GM12864 (cell line): ENCODE measurements at regions not wholly inside any gene's neighbourhood (a gene's known extent, or its start where the extent isn't known, plus 50 kb on each side); places are given as distances from the start of the nearest gene placed in this dataset.

Experiments
- DNase-seq: peaks from one replicate; pipeline ENCODE4 v3.0.0-alpha.2; 2011; ENCODE audit warnings: low read depth
- H3K4me3 ChIP-seq: 2 replicates; pipeline ENCODE4 v1.5.1; 2011; ENCODE audit warnings: mild to moderate bottlenecking, low read depth, low read length, control low read depth
- TF ChIP-seq, protein P1 (sequence below): IDR thresholded peaks from 2 replicates; pipeline ENCODE4 v1.5.1; 2011; ENCODE audit warnings: low read depth, mild to moderate bottlenecking, moderate library complexity, low read length, control low read depth, inconsistent platforms; ENCODE audit errors: missing control alignments

DNA sequence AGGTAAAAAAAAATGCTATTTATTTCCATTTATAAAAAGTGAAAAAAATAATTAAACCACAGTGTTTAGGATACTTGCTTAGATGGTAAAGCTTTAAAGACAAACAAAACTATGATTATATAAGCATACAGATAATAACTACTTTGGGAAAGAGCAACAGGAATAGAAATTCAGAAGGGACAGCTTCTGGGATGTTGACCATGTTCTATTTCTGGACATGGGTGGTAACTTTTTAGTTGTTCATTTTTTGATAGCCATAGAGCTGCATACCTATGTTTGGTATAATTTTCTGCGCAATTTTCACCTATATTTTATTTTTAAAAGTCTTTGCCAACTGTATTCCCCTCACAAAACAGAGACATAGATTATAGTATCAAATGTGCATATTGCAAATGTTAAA is 572.0 kb upstream of the NR2F2 start:
- TF ChIP-seq, protein P1, sequence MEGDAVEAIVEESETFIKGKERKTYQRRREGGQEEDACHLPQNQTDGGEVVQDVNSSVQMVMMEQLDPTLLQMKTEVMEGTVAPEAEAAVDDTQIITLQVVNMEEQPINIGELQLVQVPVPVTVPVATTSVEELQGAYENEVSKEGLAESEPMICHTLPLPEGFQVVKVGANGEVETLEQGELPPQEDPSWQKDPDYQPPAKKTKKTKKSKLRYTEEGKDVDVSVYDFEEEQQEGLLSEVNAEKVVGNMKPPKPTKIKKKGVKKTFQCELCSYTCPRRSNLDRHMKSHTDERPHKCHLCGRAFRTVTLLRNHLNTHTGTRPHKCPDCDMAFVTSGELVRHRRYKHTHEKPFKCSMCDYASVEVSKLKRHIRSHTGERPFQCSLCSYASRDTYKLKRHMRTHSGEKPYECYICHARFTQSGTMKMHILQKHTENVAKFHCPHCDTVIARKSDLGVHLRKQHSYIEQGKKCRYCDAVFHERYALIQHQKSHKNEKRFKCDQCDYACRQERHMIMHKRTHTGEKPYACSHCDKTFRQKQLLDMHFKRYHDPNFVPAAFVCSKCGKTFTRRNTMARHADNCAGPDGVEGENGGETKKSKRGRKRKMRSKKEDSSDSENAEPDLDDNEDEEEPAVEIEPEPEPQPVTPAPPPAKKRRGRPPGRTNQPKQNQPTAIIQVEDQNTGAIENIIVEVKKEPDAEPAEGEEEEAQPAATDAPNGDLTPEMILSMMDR, result no peak
- DNase-seq, result no peak

DNA sequence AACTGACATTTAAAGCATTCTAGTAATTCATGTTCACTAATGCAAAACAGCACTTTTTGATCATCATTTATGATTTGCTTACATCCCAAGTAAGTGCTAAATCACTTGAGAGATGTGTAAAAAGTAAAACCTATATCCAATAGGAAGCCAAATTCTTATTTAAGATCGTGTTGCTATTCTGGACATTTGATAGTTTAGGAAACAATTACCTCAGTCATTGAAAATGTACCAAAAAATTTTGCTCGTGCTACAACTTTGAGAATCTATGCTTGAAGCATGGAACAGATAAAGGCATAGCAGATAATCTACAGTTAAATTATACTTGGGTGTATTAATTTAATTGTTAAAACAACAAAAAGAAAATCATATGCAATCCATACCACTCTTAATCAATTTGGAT is 571.6 kb upstream of the NR2F2 start:
- TF ChIP-seq, protein P1, result no peak
- no peak overlapping the region for H3K4me3 ChIP-seq
- DNase-seq, result no peak

More for the DNA sequence above, 572.0 kb upstream of the NR2F2 start:
- H3K4me3 ChIP-seq, result no peak overlapping the region

DNA sequence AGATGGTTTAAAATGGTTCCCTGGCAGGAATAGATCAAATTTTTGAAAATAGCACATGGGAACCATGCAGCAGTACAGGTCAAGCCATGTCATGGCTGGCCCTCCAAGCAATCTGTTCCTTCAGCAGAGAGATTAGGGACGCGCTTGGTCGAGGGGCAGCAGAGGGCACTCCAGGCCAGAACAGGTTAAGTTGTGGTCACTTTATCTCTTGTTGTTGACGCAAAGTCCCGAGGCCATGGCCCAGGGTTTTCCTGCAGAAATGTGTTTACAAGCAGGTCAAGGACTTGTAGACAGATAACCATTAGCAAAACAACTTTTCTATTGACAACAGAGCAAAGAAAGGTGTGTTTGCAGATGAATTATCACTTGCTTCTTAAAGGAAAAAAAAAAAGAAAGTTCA is 570.0 kb upstream of the NR2F2 start:
- no peak overlapping the region for H3K4me3 ChIP-seq
- TF ChIP-seq, protein P1, result no peak
- DNase-seq, result no peak

DNA sequence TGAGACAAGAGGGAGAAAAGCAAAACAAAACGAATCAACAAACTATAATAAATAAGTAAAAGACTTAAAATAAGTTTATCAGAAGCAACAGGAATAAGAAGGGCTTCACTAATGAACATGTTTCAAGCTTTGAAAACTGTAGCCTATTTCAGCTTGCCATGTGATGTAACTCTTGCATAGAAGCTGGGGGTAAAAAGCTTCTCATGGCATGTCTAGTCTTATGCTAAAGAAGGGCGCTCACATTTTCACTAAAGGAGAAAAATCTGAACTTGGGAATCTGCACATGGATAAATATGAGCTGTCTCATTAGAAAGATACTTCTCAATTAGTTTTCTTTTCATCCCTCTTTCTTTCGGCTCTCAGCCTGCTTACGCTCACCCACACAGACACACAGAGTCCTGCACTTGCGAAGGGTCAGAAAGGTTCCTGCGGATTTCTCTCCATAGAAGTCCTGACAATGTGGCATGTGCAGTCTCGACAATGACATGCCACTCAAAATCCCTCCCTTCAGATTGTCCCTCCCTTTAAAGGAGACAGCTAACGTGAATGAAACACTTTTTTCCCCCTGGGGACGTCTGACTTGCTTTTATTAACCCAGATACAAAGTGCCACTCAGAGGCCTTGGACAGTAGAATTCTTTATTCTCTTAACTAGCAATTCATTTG is 568.9 kb upstream of the NR2F2 start:
- no peak for DNase-seq
- H3K4me3 ChIP-seq, result no peak overlapping the region
- TF ChIP-seq, protein P1, result no peak

DNA sequence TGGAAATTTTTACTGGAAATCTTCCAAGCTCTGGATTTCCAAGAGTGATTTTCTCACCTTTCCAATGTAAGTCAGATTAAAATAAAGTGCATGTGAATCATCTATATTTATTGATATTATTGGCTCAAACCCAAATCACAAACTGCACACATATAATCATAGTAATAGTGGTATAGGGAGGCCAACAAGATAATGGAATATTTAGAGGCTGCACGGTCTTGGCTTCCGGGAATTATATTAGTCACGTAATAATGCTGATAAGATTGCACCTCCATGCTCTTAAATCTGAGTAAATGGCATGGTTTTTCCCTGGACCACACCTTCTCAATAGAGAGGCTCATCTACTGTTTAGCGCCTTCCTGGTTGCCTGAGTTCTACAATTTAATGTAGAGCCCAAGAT is 567.1 kb upstream of the NR2F2 start:
- TF ChIP-seq, protein P1, result no peak
- no peak for DNase-seq
- no peak overlapping the region for H3K4me3 ChIP-seq

DNA sequence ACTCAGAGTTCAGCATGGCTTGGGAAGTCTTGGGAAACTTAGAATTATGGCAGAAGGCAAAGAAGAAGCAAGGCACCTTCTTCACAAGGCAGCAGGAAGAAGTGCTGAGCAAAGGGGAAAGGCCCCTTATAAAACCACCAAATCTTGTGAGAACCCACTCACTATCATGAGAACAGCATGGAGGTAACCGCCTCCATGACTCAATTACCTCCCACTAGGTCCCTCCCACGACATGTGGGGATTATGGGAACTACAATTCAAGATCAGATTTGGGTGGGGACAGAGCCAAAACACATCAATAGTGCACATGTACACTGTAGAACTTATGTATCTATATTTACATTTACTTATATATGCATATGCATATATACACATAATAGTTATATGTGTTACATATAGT is 565.3 kb upstream of the NR2F2 start:
- DNase-seq, result no peak
- H3K4me3 ChIP-seq, result no peak overlapping the region
- TF ChIP-seq, protein P1, result no peak

DNA sequence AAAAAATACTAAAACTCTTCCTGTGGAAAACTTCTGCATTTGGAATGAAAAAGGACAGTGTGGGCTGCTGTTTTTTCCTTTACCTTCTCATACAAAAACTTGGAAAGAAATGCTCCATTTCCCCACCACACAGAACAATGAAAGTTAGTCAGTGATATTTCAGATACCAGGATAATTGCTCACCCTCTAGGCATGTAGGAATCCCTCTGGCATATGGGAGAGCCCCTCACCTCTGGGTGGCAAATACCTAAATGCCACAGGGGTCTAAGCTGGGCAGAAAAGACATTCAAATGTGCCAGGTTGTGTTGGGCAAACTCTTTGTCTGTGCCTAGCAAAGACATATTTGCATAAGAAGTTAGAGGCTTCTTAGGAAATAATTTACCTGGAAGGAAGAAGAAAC is 560.3 kb upstream of the NR2F2 start:
- no peak overlapping the region for H3K4me3 ChIP-seq
- TF ChIP-seq, protein P1, result no peak
- DNase-seq, result no peak
